GM10248 (cell line): ENCODE measurements at regions not wholly inside any gene's neighbourhood (a gene's known extent, or its start where the extent isn't known, plus 50 kb on each side); places are given as distances from the start of the nearest gene placed in this dataset.

Experiments
- CTCF ChIA-PET: fragments of 300-600 bp; sonication (Branson Sonifier 250); formaldehyde crosslinking; extraction: SDS; loops from one replicate; lab custom pipeline; 2021; ENCODE audit warnings: antibody characterized with exemption; lab: Yijun Ruan, JAX
- POLR2A ChIA-PET: fragments of 350-650 bp; sonication (Branson Sonifier 250); formaldehyde crosslinking; extraction: SDS; loops from one replicate; lab custom pipeline; 2020; ENCODE audit warnings: antibody characterized with exemption; lab: Yijun Ruan, JAX
- DNase-seq: peaks from one replicate; pipeline ENCODE4 v3.0.0; 2012; ENCODE audit errors: extremely low spot score
- CTCF ChIP-seq: IDR thresholded peaks from 2 replicates; pipeline ENCODE4 v1.5.1; 2012; ENCODE audit warnings: mild to moderate bottlenecking, low read depth; ENCODE audit errors: extremely low read depth, missing control alignments, control extremely low read depth

- DNase-seq, result no peak
- no peak for TF ChIP-seq CTCF
- ChIA-PET POLR2A (no interaction called here), CTCF (no interaction called here)
Measured at GRCh38 chr6:15090745-15091384, 155.0 kb upstream of the JARID2 start.

GRCh38 chr6:15096894-15097837, 148.7 kb upstream of the JARID2 start:
- POLR2A ChIA-PET, result no interaction called here
- DNase-seq, result no peak
- TF ChIP-seq CTCF, result no peak
- CTCF ChIA-PET, result no interaction called here

- DNase-seq, result no peak
- no peak for TF ChIP-seq CTCF
- POLR2A ChIA-PET, result no interaction called here
- CTCF ChIA-PET, result no interaction called here
Measured at GRCh38 chr6:15101130-15101529, 144.7 kb upstream of the JARID2 start.

- TF ChIP-seq CTCF, result no peak
- no peak for DNase-seq
- CTCF ChIA-PET, result no interaction called here
- POLR2A ChIA-PET, result no interaction called here
Measured at GRCh38 chr6:15102241-15102640, 143.6 kb upstream of the JARID2 start.

- no peak for DNase-seq
- CTCF ChIA-PET, result no interaction called here
- POLR2A ChIA-PET, result no interaction called here
- no peak for TF ChIP-seq CTCF
Measured at GRCh38 chr6:15106958-15107643, 138.8 kb upstream of the JARID2 start.

GRCh38 chr6:15107644-15108382, 138.1 kb upstream of the JARID2 start:
- POLR2A ChIA-PET, result no interaction called here

More at GRCh38 chr6:15107644-15108382, 138.1 kb upstream of the JARID2 start:
- CTCF ChIA-PET, result interaction anchor here (1.2 kb wide), 1 partner anchor 14 kb away, joined by 3 read pairs; no protein-coding TSS in a partner anchor
- TF ChIP-seq CTCF, result no peak
- no peak for DNase-seq
